ENCODE measurements at regions not wholly inside any gene's neighbourhood (a gene's known extent, or its start where the extent isn't known, plus 50 kb on each side); places are given as distances from the start of the nearest gene placed in this dataset.

DNA sequence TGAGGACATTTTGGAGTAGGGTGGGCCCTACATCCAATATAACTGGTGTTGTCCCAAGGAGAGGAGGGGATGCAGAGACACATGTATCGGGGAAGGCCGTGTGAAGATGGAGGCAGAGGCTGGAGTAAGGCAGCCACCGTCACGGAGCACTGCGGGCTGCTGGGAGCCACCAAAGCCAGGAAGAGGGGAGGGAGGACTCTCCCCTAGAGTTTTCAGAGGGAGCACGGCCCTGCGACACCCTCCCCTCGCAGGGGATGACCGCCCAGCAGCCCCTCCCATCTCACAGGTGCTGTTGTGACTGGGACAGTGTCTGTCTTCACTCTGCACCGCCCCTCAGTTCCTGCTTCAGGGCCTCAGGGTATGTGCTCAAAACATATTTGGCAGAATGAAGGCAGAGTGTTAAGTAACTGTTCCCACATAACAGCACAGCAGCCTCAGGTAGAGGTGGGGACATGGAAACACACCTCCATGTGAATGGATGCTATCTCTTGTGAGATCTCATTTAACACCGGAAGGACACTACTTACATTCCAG, 82.2 kb downstream of the RBFOX3 start:
- Mint-ChIP-seq H3K4me1 (ENCODE audit: low read depth) (no peaks in the 10 kb centered on the region), H3K36me3 (ENCODE audit: low read depth) (no peaks in the 10 kb centered on the region), H3K27me3 (peaks cover 5% of the 10 kb centered on the region), H3K27ac (no peak overlapping the region), H3K4me3 (no peak overlapping the region), H3K9me3 (no peaks in the 10 kb centered on the region)
- CTCF ChIA-PET, result no interaction called here
- POLR2A ChIA-PET, result no interaction called here
- no peak for ATAC-seq
- intact Hi-C loops (cut with micrococcal nuclease), result no loop called here
- TF ChIP-seq, protein P1, sequence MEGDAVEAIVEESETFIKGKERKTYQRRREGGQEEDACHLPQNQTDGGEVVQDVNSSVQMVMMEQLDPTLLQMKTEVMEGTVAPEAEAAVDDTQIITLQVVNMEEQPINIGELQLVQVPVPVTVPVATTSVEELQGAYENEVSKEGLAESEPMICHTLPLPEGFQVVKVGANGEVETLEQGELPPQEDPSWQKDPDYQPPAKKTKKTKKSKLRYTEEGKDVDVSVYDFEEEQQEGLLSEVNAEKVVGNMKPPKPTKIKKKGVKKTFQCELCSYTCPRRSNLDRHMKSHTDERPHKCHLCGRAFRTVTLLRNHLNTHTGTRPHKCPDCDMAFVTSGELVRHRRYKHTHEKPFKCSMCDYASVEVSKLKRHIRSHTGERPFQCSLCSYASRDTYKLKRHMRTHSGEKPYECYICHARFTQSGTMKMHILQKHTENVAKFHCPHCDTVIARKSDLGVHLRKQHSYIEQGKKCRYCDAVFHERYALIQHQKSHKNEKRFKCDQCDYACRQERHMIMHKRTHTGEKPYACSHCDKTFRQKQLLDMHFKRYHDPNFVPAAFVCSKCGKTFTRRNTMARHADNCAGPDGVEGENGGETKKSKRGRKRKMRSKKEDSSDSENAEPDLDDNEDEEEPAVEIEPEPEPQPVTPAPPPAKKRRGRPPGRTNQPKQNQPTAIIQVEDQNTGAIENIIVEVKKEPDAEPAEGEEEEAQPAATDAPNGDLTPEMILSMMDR (IDR thresholded peaks at IDR 0.05), result no peak
- no peak for DNase-seq

GRCh38 chr17:79527306-79527705, 83.5 kb downstream of the RBFOX3 start:
- Mint-ChIP-seq H3K4me1 (ENCODE audit: low read depth) (no peaks in the 10 kb centered on the region), H3K27me3 (peaks cover 5% of the 10 kb centered on the region), H3K27ac (no peak overlapping the region), H3K36me3 (ENCODE audit: low read depth) (no peaks in the 10 kb centered on the region), H3K4me3 (no peak overlapping the region), H3K9me3 (no peaks in the 10 kb centered on the region)
- TF ChIP-seq, protein P1 (IDR thresholded peaks at IDR 0.05), result no peak
- ChIA-PET POLR2A (no interaction called here), CTCF (no interaction called here)
- ATAC-seq (no peak), DNase-seq (no peak)
- intact Hi-C loops (cut with micrococcal nuclease), result no loop called here

- TF ChIP-seq, protein P1 (IDR thresholded peaks at IDR 0.05), result no peak
- intact Hi-C loops (cut with micrococcal nuclease), result no loop called here
- H3K36me3 Mint-ChIP-seq (ENCODE audit: low read depth), result no peaks in the 10 kb centered on the region
- ChIA-PET CTCF (no interaction called here), POLR2A (no interaction called here)
- ATAC-seq (no peak), DNase-seq (no peak)
- no peak overlapping the region for H3K27ac Mint-ChIP-seq
- H3K27me3 Mint-ChIP-seq, result peaks cover 3% of the 10 kb centered on the region
- H3K9me3 Mint-ChIP-seq, result no peaks in the 10 kb centered on the region
- H3K4me1 Mint-ChIP-seq (ENCODE audit: low read depth), result no peaks in the 10 kb centered on the region
- no peak overlapping the region for H3K4me3 Mint-ChIP-seq
Measured at GRCh38 chr17:79525793-79526677, 84.8 kb downstream of the RBFOX3 start.

- no peak overlapping the region for H3K27ac Mint-ChIP-seq
- no peaks in the 10 kb centered on the region for H3K36me3 Mint-ChIP-seq (ENCODE audit: low read depth)
- H3K9me3 Mint-ChIP-seq, result no peaks in the 10 kb centered on the region
- intact Hi-C loops (cut with micrococcal nuclease), result no loop called here
- no peak overlapping the region for H3K4me3 Mint-ChIP-seq
- TF ChIP-seq, protein P1 (IDR thresholded peaks at IDR 0.05), result no peak
- DNase-seq (no peak), ATAC-seq (no peak)
- ChIA-PET CTCF (no interaction called here), POLR2A (no interaction called here)
- no peaks in the 10 kb centered on the region for H3K4me1 Mint-ChIP-seq (ENCODE audit: low read depth)
- H3K27me3 Mint-ChIP-seq, result peaks cover 2% of the 10 kb centered on the region
Measured at GRCh38 chr17:79524213-79525187, 86.4 kb downstream of the RBFOX3 start.
